NCI-H1105 treated with DMSO at 0.1 percent for 48 hours (cell line): ENCODE measurements at regions not wholly inside any gene's neighbourhood (a gene's known extent, or its start where the extent isn't known, plus 50 kb on each side); places are given as distances from the start of the nearest gene placed in this dataset.
"Not testable (repeated sequence)": the region's sequence is repeated elsewhere in the genome, so short reads cannot be mapped to it uniquely, and the experiment has no call there.

ENCODE experiments used
- DNase-seq: peaks from one replicate; lab custom pipeline; 2025; lab: John Stamatoyannopoulos, UW

- DNase-seq: no peak
Measured at GRCh38 chr15:56568466-56569167, 103.7 kb upstream of the MNS1 start.

GRCh38 chr15:56557415-56557814 lies 92.5 kb upstream of the MNS1 start:
- no peak for DNase-seq

- no peak for DNase-seq
Measured at GRCh38 chr15:56553486-56553885, 88.5 kb upstream of the MNS1 start.

DNA sequence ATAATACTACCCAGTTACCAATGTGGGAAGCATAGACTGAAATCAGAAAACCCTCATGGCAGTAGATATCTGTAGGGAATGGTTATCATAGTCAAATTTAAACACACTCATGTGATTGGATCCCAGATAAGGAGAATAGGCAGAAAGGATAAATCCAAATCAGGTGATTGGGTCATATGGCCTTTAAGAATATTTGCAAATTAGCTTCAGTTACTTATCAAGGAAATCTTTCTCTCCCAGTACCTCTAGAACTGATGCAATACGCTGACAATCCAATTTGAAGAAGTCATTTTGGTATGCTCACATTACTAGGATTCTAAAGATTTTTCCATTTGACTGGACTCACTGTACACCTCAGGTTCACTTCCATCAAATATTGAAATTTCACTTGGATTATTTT lies 87.7 kb upstream of the MNS1 start:
- DNase-seq: no peak

DNA sequence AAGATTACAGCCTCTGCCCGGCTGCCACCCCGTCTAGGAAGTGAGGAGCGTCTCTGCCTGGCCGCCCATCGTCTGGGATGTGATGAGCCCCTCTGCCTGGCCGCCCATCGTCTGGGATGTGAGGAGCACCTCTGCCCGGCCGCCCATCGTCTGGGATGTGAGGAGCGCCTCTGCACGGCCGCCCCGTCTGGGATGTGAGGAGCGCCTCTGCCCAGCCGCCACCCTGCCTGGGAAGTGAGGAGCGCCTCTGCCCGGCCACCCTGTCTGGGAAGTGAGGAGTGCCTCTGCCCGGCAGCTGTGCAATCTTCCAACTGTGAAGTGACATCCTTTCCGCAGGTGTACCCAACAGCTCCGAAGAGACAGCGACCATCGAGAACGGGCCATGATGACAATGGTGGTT lies 75.6 kb upstream of the MNS1 start:
- DNase-seq: not testable (repeated sequence)

DNA sequence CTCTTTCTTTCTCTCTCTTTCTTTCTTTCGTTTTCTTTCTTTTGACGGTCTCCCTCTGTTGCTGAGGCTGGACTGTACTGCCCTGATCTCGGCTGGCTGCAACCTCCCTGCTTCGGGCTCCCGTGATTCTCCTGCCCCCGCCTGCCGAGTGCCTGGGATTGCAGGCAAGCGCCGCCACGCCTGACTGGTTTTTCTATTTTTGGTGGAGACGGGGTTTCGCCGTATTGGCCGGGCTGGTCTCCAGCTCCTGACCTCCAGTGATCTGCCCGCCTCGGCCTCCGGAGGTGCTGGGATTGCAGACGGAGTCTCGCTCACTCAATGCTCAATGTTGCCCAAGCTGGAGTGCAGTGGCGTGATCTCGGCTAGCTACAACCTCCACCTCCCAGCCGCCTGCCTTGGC lies 75.2 kb upstream of the MNS1 start:
- not testable (repeated sequence) for DNase-seq

GRCh38 chr15:56538901-56539545 lies 74.1 kb upstream of the MNS1 start:
- no peak for DNase-seq

- DNase-seq: no peak
Measured at GRCh38 chr15:56537881-56538280, 72.9 kb upstream of the MNS1 start.

DNA sequence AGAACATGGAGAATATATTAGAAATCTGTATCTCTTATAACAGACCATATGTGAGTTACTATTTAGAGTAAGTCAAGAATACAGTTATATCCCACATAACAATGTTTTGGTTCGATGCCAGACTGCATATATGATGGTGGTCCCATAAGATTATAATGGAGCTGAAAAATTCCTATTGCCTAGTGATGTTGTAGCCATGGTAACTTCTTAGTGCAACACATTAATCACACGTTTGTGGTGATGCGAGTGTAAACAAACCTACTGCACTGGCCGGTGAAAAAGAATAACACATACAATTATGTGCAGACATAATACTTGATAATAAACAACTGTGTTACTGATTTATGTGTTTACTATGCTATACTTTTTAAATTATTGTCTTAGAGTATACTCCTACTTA lies 69.8 kb upstream of the MNS1 start:
- DNase-seq: no peak

GRCh38 chr15:56533731-56534403 lies 68.9 kb upstream of the MNS1 start:
- DNase-seq: no peak

DNA sequence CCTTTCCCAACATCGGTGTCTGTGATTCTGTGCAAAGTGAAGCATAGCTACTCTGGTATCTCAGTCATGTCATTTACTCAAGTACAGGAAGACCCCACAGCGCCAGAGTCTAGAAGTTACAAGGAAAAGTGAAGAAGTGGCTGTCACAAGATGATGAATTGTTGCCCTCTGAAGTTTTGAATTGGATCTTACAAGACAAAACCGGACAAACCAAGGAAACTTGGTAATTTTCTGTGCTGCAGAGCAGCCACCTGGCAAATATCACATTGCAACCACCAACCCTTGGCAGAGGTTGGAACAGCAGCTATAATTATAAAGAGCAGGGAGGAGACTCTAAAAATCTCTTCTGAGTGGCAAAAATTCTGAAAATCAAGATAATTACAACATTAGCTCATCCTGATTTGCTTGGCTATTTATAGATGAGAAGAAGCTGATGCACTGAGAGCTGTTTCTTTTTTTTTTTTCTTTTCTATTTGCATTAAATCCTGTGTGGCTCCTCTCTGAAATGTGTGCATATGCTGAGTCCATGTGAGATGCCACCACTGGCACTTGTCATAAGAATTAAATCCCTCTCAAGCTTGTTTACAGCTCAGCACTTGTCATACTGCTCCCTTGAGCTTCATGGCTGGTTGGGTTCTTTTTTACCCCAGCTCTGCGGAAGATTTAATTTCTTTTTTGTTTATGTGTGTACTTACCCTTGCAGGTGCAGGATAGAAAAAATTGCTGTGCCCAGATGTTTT lies 68.0 kb upstream of the MNS1 start:
- peak; percentile 50 for DNase-seq

DNA sequence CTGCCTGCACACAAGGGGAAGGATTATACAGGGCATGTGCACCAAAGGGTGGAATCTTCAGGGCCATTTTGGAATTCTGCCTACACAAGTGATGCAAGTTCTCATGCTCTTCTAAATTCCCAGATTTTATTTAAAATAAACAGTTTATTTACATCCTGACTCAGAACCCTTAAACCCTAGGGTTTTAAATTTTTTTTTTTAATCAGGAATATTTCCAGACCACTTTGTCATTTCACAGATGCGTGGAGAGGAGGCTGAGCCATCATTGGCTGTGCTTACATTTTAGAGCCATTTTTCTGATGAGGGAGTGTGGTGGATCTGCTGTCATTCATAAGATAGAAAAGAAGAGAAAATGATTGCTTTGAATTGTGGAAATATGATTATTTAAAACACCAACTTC lies 65.2 kb upstream of the MNS1 start:
- DNase-seq: no peak

DNA sequence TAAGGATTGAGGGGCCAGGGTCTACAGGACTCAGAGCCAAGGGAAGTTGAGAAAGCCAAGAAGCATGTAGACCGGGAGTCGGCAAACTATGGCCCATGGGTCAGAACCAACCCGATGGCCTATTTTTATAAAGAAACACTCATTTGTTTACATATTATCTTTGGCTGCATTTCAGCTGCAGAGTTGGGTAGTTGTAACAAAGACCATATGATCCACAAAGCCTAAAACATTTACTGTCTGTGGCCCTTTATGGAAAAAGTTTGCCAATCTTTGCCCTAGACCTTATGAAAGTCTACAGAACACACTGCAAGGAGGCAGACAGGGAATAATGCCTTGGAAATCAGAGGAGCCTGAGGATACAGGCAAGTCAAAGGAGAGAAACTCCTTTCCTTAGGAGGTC lies 63.2 kb upstream of the MNS1 start:
- DNase-seq: no peak

DNA sequence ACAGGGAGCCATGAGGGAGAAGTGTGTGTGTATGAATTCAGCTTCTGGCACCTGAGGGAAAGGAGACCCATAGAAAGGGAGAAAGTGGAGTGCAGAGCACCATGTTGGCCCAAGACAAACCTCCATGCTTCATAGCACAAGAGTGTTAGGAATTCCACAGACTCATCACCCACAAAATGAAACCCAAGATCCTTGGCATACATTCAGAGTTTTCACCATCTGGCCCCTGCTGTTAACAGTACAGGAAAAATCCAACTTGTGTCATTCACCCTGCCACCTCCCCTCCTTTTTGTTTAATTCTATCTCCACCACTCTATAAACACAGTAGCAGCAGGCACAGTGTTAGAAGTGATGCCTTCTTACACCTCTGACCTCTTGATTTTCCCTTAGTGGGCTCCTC lies 60.0 kb upstream of the MNS1 start:
- DNase-seq: no peak

DNA sequence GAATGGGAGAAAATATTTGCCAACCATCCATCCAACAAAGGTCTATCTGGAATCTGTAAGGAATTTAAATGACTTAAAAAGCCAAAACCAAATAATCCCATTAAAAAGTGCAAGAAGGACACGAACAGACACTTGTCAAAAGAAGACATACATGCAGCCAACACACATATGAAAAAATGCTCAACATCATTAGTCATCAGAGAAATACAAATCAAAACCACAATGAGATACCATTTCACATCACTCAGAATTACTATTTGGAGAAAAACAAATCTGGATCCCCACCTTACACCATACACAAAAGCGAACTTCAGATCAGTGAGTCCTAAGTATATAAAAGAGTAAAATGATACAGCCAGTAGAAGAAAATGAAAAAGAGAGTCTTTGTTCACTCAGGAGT lies 58.6 kb upstream of the MNS1 start:
- no peak for DNase-seq

DNA sequence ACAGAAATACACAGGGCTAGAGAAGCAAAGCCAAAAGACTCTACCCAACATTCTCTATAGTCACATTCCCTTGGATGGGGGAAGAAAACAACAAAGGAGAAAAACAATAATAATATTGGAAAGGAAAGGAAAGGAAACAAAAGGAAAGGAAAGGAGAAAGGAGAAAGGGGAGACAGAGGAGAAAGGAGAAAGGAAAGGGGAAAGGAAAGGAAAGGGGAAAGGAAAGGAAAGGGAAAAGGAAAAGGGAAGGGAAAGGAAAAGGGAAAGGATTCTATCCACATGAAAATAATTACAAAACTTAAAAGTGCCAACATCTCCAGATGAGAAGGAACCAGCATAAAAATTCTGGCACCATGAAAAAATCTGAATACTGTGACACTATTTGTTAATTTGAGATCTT lies 54.1 kb upstream of the MNS1 start:
- DNase-seq: no peak
